Stomach (tissue), 4 donors: ENCODE measurements at regions not wholly inside any gene's neighbourhood (a gene's known extent, or its start where the extent isn't known, plus 50 kb on each side); places are given as distances from the start of the nearest gene placed in this dataset.

Experiments
- CTCF ChIP-seq, 7 experiments: fragments of 450-650 bp in 4 of 7; fragments of 200-600 bp in 3 of 7; sonication (generic) in 3 of 7; IDR thresholded peaks; one replicate each; pipeline ENCODE4 v1.5.1; 2016 to 2019; ENCODE audit warnings: antibody characterized with exemption in 7 of 7, control low read depth in 2 of 7, mild to moderate bottlenecking in 1 of 7
- EP300 ChIP-seq: sonication (generic); formaldehyde crosslinking; IDR thresholded peaks from one replicate; pipeline ENCODE4 v1.6.1; 2017; ENCODE audit warnings: antibody characterized with exemption
- POLR2A ChIP-seq, 4 donors: fragments of 450-650 bp; IDR thresholded peaks; one replicate each; pipeline ENCODE4 v1.6.1; 2016; ENCODE audit warnings: antibody characterized with exemption in 4 of 4, control low read depth in 2 of 4, mild to moderate bottlenecking in 1 of 4, moderate library complexity in 1 of 4
- POLR2AphosphoS5 ChIP-seq, 3 donors: sonication (generic); formaldehyde crosslinking; IDR thresholded peaks; one replicate each; pipeline ENCODE4 v1.6.1; 2016; ENCODE audit warnings: antibody characterized with exemption in 3 of 3

GRCh38 chr16:86667035-86667434 is 88.7 kb downstream of the FOXL1 start:
- TF ChIP-seq POLR2AphosphoS5 (IDR thresholded peaks at IDR 0.05) = no peak
- no peak for TF ChIP-seq EP300
- TF ChIP-seq POLR2A (IDR thresholded peaks at IDR 0.05) = no peak
- TF ChIP-seq CTCF (IDR thresholded peaks at IDR 0.05) = no peak
